GM12878 (cell line): ENCODE measurements at regions not wholly inside any gene's neighbourhood (a gene's known extent, or its start where the extent isn't known, plus 50 kb on each side); places are given as distances from the start of the nearest gene placed in this dataset.

Source experiments
- ATAC-seq: fragments of 200-7000 bp; cut with Tn5 transposase; 3 replicates; pipeline ENCODE4 v1.9.1; 2020; ENCODE audit warnings: mild to moderate bottlenecking, moderate library complexity
- BruUV-seq: library from RNA; stranded (reverse); fragments of 400-500 nt; replicated peaks from 2 replicates; lab custom pipeline; 2021; lab: Mats Ljungman, UMichigan
- CTCF ChIA-PET: fragments of 300-600 bp; sonication (Branson Sonifier 250); formaldehyde crosslinking; extraction: SDS; loops from one replicate; lab custom pipeline; 2021; ENCODE audit warnings: inconsistent platforms; lab: Yijun Ruan, JAX
- POLR2A ChIA-PET: fragments of 350-600 bp; formaldehyde crosslinking; extraction: SDS; loops from one replicate; lab custom pipeline; 2021; ENCODE audit warnings: inconsistent platforms; lab: Charles Lee
- RAD21 ChIA-PET: fragments of 300-600 bp; sonication (Branson Sonifier 250); formaldehyde crosslinking; loops from one replicate; lab custom pipeline; 2023; ENCODE audit warnings: antibody characterized with exemption; ENCODE audit not compliant: unreplicated experiment; lab: Charles Lee
- SMC1A ChIA-PET: fragments of 300-600 bp; sonication (Branson Sonifier 250); formaldehyde crosslinking; loops from one replicate; lab custom pipeline; 2023; ENCODE audit not compliant: unreplicated experiment, uncharacterized antibody; lab: Charles Lee
- DNase-seq: peaks from one replicate; pipeline ENCODE4 v3.0.0-alpha.2; 2011; ENCODE audit warnings: low read depth, low spot score
- FAIRE-seq: peaks from 3 replicates; lab custom pipeline; 2011; peaks lifted over from hg19 to GRCh38; lab: Jason Lieb, UNC
- H2AFZ ChIP-seq: 2 replicates; pipeline ENCODE4 v1.6.0; 2011; ENCODE audit warnings: low read depth, low read length, control low read depth; ENCODE audit not compliant: control insufficient read depth
- H3K27ac ChIP-seq: 2 replicates; pipeline ENCODE4 v1.5.1; 2011; ENCODE audit warnings: control low read depth; ENCODE audit not compliant: control insufficient read depth, insufficient read depth
- H3K27me3 ChIP-seq, 2 experiments: replicated peaks in 1 of 2; 2 replicates each; pipeline versions ENCODE4 v1.6.0 to v1.6.1; 2011; ENCODE audit warnings: low read length in 1 of 2; ENCODE audit not compliant: control insufficient read depth in 2 of 2, insufficient read depth in 2 of 2
- H3K36me3 ChIP-seq, 2 experiments: 2 replicates each; pipeline ENCODE4 v1.5.1; 2011; ENCODE audit warnings: low read length in 1 of 2; ENCODE audit not compliant: control insufficient read depth in 2 of 2, insufficient read depth in 2 of 2
- H3K4me1 ChIP-seq: 2 replicates; pipeline ENCODE4 v1.6.1; 2011; ENCODE audit warnings: mild to moderate bottlenecking, low read length, moderate library complexity, mixed read lengths; ENCODE audit not compliant: control insufficient read depth, insufficient read depth
- H3K4me2 ChIP-seq: 2 replicates; pipeline ENCODE4 v1.6.0; 2011; ENCODE audit warnings: control low read depth; ENCODE audit not compliant: control insufficient read depth, insufficient read depth
- H3K4me3 ChIP-seq: fragments of 200-600 bp; sonication (generic); 2 replicates; pipeline ENCODE4 v1.5.1; 2016
- H3K79me2 ChIP-seq: 2 replicates; pipeline ENCODE4 v1.6.0; 2011; ENCODE audit warnings: low read length; ENCODE audit not compliant: control insufficient read depth, insufficient read depth
- H3K9ac ChIP-seq: 2 replicates; pipeline ENCODE4 v1.8.0; 2011; ENCODE audit warnings: low read length, control low read depth, mixed read lengths; ENCODE audit not compliant: control insufficient read depth, insufficient read depth
- H3K9me3 ChIP-seq: replicated peaks from 3 replicates; pipeline ENCODE4 v1.5.1; 2011; ENCODE audit warnings: mild to moderate bottlenecking, low read length; ENCODE audit not compliant: control insufficient read depth, insufficient read depth
- H4K20me1 ChIP-seq: 2 replicates; pipeline ENCODE4 v1.6.0; 2011; ENCODE audit not compliant: control insufficient read depth, insufficient read depth
- FOXM1 ChIP-seq: IDR thresholded peaks from 2 replicates; pipeline ENCODE4 v1.6.1; 2012; ENCODE audit warnings: low read depth, mild to moderate bottlenecking, inconsistent platforms, low read length, moderate library complexity
- GABPA ChIP-seq: IDR thresholded peaks from 2 replicates; pipeline ENCODE4 v1.6.1; 2014; ENCODE audit warnings: antibody characterized with exemption, low read depth, mild to moderate bottlenecking, inconsistent platforms
- KLF5 ChIP-seq: fragments of 450-650 bp; IDR thresholded peaks from 2 replicates; pipeline ENCODE4 v1.6.1; 2014; ENCODE audit warnings: mild to moderate bottlenecking; ENCODE audit not compliant: partially characterized antibody
- NR2F1 ChIP-seq: fragments of 450-650 bp; conservative IDR thresholded peaks from 2 replicates; pipeline ENCODE4 v1.6.1; 2017; ENCODE audit warnings: mild to moderate bottlenecking
- RBBP5 ChIP-seq: fragments of 200-600 bp; sonication (generic); conservative IDR thresholded peaks from 2 replicates; pipeline ENCODE4 v1.6.1; 2016
- YBX1 ChIP-seq: fragments of 450-650 bp; IDR thresholded peaks from 2 replicates; pipeline ENCODE4 v1.6.1; 2016; ENCODE audit warnings: antibody characterized with exemption
- WGBS: methylation state at CpG from one replicate; pipeline ENCODE4 v1.1.6; 2016; ENCODE audit warnings: low lambda C conversion rate; ENCODE audit not compliant: insufficient replicate concordance, insufficient coverage; ENCODE audit errors: missing lambda C conversion rate; 5-methylcytosine and 5-hydroxymethylcytosine counted together
- in situ Hi-C: fragments of 300-500 bp; cut with MboI; formaldehyde crosslinking; loops from 9 replicates; pipeline ENCODE4 v1.14.3; 2018; ENCODE audit warnings: mixed read lengths
- intact Hi-C: fragments of 100-400 bp; cut with micrococcal nuclease; formaldehyde crosslinking; loops from one replicate; pipeline ENCODE4 v1.14.2; 2022; ENCODE audit not compliant: unreplicated experiment
- TF ChIP-seq, protein P1 (sequence below): fragments of 150-350 bp; IDR thresholded peaks from 2 replicates; pipeline ENCODE4 v1.6.1; 2014; ENCODE audit warnings: mild to moderate bottlenecking, low read depth, low read length
- TF ChIP-seq, protein P2 (sequence below): fragments of 450-650 bp; formaldehyde crosslinking; IDR thresholded peaks from 2 replicates; pipeline ENCODE4 v1.5.0; 2022; ENCODE audit warnings: mild to moderate bottlenecking, missing genetic modification characterization
- TF ChIP-seq, protein P3 (sequence below): fragments of 450-650 bp; formaldehyde crosslinking; IDR thresholded peaks from 2 replicates; pipeline ENCODE4 v1.4.0; 2022; ENCODE audit warnings: mild to moderate bottlenecking, moderate library complexity

DNA sequence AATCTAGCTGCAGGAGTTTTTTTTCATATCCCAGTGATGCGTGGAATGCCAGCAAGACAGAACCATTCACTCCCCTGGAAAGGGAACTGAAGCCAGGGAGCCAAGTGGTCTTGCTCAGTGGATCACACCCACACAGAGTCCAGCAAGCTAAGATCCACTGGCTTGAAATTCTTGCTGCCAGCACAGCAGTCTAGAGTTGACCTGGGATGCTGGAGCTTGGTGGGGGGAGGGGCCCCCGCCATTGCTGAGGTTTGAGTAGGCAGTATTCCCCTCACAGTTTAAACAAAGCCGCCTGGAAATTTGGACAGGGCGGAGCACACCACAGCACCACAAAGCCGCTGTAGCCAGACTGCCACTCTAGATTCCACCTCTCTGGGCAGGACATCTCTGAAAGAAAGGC lies 86.9 kb upstream of the STXBP6 start (continued):
- TF ChIP-seq, protein P1, sequence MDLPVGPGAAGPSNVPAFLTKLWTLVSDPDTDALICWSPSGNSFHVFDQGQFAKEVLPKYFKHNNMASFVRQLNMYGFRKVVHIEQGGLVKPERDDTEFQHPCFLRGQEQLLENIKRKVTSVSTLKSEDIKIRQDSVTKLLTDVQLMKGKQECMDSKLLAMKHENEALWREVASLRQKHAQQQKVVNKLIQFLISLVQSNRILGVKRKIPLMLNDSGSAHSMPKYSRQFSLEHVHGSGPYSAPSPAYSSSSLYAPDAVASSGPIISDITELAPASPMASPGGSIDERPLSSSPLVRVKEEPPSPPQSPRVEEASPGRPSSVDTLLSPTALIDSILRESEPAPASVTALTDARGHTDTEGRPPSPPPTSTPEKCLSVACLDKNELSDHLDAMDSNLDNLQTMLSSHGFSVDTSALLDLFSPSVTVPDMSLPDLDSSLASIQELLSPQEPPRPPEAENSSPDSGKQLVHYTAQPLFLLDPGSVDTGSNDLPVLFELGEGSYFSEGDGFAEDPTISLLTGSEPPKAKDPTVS = no peak
- no peak for TF ChIP-seq RBBP5
- TF ChIP-seq GABPA = no peak

DNA sequence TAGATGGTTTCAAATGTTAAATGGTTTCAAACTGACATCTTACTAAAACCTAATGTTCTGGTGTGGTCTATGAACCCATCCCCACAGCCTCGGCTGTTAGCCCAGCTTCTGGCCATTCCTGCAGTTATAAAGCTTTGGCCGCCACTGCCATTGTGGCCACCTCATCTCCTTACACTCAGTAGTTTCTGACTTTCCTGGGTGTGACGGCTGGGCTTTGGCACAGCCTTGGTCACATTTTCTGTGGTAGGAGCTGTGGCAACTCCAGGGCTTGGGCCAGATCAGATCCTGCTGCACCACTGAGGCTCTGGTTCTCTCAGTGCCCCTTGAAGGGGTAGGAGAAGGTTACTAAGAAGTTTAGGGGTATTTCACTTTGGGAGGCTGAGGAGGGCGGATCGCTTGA lies 84.2 kb upstream of the STXBP6 start:
- intact Hi-C loops = loop anchor here (5.0 kb wide), 1 partner anchor 102 kb away; no protein-coding TSS in a partner anchor
- WGBS = 17% methylated on average over 5 of the region's 5 CpGs
- Histone ChIP-seq H3K27me3 (no peaks in the 10 kb centered on the region), H4K20me1 (no peaks in the 10 kb centered on the region), H3K36me3 (no peaks in the 10 kb centered on the region), H3K79me2 (no peaks in the 10 kb centered on the region), H2AFZ (no peak overlapping the region), H3K4me1 (no peaks in the 10 kb centered on the region), H3K4me2 (no peak overlapping the region), H3K27ac (no peak overlapping the region), H3K4me3 (no peak overlapping the region)
- ChIA-PET POLR2A (no interaction called here), RAD21 (interaction anchor here (1.1 to 6.7 kb wide), 6 partner anchors 86 to 445 kb away, joined by 3 to 129 read pairs (median 12); no protein-coding TSS in a partner anchor), SMC1A (interaction anchor here (0.9 to 10.0 kb wide), 13 partner anchors 9 to 424 kb away, joined by 3 to 184 read pairs (median 9); no protein-coding TSS in a partner anchor)
- no peak for ATAC-seq
- no peak for DNase-seq
- TF ChIP-seq KLF5 (no peak), NR2F1 (no peak), YBX1 (no peak), FOXM1 (no peak)
- TF ChIP-seq, protein P2, sequence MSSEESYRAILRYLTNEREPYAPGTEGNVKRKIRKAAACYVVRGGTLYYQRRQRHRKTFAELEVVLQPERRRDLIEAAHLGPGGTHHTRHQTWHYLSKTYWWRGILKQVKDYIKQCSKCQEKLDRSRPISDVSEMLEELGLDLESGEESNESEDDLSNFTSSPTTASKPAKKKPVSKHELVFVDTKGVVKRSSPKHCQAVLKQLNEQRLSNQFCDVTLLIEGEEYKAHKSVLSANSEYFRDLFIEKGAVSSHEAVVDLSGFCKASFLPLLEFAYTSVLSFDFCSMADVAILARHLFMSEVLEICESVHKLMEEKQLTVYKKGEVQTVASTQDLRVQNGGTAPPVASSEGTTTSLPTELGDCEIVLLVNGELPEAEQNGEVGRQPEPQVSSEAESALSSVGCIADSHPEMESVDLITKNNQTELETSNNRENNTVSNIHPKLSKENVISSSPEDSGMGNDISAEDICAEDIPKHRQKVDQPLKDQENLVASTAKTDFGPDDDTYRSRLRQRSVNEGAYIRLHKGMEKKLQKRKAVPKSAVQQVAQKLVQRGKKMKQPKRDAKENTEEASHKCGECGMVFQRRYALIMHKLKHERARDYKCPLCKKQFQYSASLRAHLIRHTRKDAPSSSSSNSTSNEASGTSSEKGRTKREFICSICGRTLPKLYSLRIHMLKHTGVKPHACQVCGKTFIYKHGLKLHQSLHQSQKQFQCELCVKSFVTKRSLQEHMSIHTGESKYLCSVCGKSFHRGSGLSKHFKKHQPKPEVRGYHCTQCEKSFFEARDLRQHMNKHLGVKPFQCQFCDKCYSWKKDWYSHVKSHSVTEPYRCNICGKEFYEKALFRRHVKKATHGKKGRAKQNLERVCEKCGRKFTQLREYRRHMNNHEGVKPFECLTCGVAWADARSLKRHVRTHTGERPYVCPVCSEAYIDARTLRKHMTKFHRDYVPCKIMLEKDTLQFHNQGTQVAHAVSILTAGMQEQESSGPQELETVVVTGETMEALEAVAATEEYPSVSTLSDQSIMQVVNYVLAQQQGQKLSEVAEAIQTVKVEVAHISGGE (CRISPR knock-in tag) = no peak
- TF ChIP-seq, protein P3, sequence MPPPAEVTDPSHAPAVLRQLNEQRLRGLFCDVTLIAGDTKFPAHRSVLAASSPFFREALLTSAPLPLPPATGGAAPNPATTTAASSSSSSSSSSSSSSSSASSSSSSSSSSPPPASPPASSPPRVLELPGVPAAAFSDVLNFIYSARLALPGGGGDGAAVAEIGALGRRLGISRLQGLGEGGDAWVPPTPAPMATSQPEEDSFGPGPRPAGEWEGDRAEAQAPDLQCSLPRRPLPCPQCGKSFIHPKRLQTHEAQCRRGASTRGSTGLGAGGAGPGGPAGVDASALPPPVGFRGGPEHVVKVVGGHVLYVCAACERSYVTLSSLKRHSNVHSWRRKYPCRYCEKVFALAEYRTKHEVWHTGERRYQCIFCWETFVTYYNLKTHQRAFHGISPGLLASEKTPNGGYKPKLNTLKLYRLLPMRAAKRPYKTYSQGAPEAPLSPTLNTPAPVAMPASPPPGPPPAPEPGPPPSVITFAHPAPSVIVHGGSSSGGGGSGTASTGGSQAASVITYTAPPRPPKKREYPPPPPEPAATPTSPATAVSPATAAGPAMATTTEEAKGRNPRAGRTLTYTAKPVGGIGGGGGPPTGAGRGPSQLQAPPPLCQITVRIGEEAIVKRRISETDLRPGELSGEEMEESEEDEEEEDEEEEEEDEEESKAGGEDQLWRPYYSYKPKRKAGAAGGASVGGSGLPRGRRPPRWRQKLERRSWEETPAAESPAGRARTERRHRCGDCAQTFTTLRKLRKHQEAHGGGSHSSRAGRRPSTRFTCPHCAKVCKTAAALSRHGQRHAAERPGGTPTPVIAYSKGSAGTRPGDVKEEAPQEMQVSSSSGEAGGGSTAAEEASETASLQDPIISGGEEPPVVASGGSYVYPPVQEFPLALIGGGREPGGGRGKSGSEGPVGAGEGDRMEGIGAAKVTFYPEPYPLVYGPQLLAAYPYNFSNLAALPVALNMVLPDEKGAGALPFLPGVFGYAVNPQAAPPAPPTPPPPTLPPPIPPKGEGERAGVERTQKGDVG (CRISPR knock-in tag) = no peak
- TF ChIP-seq, all 136 proteins: peak for 0
- no peak for FAIRE-seq
- in situ Hi-C loops = loop anchor here (5.0 to 10.0 kb wide), 2 partner anchors 327 to 399 kb away; no protein-coding TSS in a partner anchor
- H3K9ac ChIP-seq = no peak overlapping the region
- CTCF ChIA-PET = interaction anchor here (1.0 to 7.4 kb wide), 18 partner anchors 11 to 444 kb away, joined by 3 to 229 read pairs (median 8); no protein-coding TSS in a partner anchor
- no peaks in the 10 kb centered on the region for H3K9me3 ChIP-seq
- no TSS peak for BruUV-seq
